HG03354 (cell line): ENCODE measurements at regions not wholly inside any gene's neighbourhood (a gene's known extent, or its start where the extent isn't known, plus 50 kb on each side); places are given as distances from the start of the nearest gene placed in this dataset.
A peak's percentile ranks its signal among the peaks of the same experiment; 100 is the strongest.

Source experiments
- ATAC-seq: cut with Tn5 transposase; IDR thresholded peaks from one replicate; pipeline ENCODE4 v1.9.1; 2021; ENCODE audit warnings: mild to moderate bottlenecking; ENCODE audit not compliant: unreplicated experiment, poor library complexity, severe bottlenecking

DNA sequence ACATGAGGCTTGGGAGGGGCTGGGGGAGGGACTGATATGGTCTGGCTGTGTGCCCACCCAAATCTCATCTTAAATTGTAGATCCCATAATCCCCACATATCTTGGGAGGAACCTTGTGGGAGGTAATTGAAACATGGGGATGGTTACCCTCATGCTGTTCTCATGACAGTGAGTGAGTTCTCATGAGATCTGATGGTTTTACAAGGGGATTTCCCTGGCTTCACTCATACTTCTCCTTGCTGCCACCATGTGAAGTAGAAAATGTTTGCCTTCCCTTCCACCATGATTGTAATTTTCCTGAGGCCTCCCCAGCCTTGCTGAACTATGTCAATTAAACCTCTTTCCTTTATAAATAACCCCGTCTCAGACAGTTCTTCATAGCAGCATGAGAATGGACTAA is 362.9 kb downstream of the PCNX1 start:
- no peak for ATAC-seq

DNA sequence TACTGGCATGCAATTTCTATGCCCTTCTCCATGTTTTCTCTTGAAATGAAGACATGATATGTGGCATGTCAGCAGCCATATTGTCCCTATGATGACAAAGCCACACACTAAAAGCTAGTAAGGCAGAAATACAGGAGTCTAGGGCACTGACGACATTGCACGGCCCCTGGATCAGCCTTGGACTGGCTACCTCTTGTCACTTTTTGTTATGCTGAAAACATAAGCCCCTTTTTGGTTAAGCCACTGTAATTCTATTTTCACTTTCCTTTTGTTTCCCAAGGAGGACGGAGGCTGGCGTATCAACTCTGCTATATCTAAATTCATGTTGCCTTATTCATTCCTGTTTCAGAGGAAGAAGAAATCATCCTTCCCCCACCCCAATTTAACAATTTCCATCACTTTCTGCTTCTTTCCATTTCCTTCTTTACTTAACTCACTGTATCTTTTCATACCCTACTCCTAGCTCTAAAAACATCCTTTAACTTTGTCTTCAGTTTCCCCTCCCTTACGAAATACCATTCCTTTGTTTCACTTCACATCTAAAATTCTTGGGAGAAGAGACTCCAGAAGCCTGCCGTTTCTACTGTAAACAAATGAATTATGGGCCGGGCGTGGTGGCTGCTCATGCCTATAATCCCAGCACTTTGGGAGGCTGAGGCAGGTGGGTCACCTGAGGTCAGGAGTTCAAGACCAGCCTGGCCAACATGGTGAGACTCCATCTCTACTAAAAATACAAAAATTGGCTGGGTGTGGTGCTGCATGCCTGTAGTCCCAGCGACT is 364.1 kb downstream of the PCNX1 start:
- no peak for ATAC-seq

DNA sequence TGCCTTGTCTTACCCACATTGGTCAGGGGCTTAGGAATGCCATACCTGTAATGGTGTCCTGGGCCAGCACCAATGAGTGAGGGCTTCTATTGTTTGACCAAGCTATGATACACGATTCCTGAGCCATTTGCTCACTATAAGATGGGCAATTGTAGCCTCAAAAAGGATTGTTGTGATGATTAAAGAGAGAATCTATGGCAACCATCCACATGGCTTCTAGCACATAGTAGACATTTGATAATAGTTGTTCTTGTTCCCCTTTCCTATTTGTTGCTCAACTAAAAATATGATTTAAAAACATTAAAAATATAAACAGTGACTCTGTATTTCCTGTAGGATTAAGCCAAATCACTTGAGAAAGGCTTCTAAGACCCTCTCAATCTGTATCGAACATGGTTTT is 366.1 kb downstream of the PCNX1 start:
- ATAC-seq = no peak

DNA sequence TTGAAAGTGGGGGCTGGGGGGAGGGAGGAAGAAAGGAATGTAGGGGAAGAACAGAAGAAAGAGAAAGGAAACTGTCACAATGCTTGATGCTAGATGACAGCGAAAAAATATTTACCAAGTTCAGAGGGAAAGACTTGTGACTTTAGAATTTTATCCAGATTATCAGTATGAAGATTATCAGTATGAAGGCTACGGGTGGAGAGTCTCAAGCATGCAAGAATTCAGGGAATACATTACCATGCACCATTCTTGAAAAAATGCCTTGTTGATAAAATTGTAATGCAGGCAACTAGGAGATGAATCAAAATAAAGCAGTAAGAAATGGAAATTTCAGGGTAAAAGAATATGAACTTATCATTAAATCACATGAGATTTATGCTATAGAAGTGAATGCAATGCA is 376.8 kb downstream of the PCNX1 start:
- no peak for ATAC-seq

DNA sequence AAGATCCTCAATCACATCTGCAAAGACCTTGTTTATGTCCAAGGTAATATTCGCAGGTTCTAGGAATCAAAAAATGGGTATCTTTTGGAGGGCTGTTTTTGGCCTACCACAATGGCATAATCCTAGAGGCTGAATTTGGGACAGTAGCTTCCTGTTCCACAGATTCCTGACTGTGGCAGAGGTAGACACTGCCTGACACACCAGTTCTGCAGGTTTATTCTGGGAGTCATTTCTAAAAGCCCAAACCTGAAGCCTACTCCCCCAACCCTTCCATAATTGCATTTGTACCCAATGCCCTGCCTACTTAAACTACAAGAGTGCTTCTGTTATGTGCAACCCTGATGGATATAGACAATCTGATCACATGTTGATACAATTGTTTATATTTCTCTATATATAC is 378.9 kb downstream of the PCNX1 start:
- ATAC-seq = no peak

DNA sequence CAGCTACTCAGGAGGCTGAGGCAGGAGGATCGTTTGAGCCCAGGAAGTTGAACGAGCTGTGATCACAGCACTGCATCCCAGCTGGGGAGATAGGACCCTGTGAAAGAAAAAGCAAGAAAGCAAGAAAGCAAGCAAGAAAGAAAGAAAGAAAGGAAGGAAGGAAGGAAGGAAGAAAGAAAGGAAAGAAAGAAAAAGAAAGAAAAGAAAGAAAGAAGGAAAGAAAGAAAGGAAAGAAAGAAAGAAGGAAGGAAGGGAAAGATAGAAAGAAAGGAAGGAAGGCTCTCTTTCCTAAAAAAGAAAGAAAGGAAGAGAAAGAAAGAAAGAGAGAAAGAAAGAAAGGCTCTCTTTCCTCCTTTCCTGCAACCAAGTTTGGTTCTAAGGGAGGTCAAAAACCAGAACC is 380.3 kb downstream of the PCNX1 start:
- no peak for ATAC-seq

DNA sequence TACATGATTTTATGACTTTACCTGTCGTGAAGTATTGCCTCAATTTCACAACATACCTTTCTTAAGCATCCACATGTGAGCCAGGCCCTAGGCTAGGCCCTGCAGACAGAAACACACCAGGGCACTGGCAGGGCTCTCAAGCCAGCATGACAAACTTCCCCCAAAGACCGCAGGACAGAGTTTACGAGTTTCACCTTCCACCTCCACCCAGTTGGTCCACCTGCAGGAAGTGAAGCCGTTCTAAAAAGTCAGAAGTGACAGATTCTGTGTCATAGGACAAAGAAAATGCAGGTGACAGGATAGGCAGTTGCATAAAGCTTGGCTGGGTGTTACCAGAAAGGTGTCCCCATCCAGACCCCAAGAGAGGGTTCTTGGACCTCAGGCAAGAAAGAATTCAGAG is 382.3 kb downstream of the PCNX1 start:
- peak; percentile 52 for ATAC-seq

DNA sequence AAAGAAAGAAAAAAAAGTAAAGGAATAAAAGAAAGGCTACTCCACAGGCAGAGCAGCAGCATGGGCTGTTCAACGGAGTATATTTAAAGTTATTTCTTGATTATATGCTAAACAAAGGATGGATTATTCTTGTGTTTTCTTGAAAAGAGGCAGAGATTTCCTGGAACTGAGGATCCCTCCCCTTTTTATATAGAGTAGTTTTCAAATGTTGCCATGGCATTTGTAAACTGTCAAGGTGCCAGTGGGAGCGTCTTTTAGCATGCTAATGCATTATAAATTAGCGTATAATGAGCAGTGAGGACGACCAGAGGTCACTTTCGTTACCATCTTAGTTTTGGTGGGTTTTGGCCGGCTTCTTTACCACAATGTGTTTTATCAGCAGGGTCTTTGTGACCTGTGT is 383.0 kb downstream of the PCNX1 start:
- ATAC-seq = no peak

DNA sequence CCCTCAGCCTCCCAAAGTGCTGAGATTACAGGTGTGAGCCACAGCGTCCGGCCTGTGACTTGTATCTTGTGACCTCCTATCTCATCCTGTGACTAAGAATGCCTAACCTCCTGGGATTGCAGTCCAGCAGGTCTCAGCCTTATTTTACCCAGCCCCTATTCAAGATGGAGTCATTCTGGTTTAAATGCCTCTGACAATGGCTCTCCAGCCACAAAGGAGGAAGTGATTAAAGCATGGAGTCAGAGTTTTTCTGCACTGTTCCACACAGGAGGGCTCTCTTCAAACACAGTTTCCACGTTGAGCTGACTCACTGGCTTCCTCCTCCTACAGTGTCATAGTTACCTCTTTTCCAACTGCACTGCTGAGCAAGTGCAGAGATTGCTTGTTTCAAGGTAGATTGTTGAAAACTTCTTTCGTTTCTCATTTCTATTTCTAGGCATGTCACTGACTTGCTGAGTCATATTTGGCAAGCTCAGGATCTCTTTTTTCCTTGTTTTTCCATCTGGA is 383.8 kb downstream of the PCNX1 start:
- no peak for ATAC-seq

DNA sequence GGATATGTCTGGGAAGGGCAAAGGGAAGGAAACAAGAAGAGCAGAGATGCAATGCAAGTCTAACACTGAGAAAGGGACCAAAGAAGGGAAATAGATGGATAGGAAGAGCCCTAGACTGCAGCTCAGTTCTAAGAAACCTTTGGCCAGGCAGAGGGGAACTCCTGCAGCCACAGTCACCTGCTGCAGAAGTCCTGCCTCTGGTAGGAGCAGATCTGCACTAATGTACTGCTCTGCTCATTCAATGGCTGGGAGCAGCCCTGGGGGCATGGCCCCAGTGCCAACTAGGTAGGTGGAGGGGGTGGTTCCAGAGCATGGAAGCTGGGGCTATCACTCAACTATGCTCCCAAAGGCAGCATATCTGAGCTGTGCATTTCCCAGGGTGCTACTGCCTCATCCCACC is 388.9 kb downstream of the PCNX1 start:
- ATAC-seq = no peak

DNA sequence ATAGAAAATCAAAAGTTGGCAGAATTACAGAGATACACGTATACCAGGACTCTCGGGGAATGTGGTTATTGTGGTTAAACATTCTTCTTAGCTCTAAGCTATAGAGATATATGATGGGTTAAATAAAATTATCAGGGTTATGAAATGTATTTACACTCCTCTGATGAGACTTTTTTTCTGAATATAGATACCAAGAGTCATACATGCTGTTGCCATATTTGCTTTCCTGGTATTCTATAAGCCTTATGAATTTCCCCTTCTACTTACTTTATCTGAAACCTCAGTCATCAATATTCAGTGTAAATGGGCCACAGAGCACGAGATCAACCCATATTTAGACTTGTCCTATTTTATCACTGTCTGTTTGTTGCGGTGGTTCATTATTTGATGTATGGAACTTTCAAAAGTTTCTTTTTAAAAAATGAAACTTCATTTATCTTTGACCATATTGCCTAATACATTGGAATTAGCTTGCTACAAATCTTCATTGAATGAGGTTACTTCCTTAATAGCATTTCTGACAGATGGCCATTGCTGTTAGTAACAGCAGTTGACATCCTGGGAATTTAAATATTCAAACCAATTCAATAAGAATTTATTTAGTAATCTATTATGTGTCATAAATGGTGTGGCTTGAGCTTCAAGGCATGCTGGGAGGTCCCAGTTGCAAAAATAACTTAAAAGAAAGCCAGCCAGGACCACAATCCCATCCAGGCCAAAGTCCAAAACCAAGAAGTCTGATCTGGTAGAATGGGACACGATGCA is 393.5 kb downstream of the PCNX1 start:
- no peak for ATAC-seq

DNA sequence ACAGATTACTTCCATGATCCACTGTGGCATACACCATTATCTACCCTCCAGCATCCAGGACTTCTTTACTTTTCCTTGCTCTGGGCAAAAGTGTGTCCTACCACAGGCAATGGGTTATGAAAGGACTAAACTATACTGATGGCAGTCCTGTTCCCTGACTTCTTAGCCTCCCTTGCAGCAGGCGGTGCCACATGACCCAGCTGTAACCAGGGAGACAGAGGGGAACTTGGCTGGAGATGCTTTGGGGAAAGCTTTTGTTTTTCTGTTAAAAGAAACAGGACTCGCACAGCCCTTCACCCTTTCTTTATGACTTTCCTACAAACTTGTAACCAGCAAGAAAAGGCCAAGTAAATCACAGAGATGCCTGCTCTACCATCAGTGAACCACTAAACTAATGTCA is 394.4 kb downstream of the PCNX1 start:
- no peak for ATAC-seq

DNA sequence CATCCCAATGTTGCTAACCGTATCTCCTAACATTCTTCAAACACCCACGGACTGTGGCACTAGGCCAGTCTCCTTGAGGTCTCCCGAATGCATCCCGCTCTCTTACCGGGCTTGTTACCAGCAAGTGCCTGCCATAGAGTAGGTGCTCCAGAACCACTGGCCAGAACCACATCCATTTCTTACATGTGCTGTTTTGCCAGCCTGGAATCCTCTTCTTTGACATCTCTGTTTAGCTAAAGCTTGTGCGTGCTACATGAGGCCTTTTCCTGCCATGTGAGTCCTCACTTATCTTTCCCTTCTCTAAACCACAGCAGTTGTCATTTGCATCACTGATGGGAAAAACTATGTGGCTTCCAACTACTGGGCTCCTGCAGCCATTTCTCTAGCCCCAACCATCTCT is 397.4 kb downstream of the PCNX1 start:
- no peak for ATAC-seq

DNA sequence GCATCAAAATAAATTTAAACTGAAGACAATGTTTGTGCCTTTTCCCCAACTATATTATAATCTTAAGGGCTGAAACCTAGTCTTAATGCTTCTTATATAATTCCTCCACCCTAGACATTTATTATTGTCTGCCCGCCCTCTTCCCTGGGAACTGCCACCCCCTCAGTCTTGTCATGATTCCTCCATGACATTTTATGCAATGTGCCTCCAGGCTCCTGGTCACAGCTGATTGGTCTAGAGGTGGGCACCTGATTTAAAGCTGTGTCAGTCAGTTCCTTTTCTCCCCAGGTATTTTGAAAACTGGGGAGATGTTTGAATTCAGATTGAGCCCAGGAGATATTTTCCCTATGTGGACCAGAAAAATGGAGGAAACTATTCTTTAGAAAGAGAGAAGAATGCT is 401.4 kb downstream of the PCNX1 start:
- no peak for ATAC-seq

DNA sequence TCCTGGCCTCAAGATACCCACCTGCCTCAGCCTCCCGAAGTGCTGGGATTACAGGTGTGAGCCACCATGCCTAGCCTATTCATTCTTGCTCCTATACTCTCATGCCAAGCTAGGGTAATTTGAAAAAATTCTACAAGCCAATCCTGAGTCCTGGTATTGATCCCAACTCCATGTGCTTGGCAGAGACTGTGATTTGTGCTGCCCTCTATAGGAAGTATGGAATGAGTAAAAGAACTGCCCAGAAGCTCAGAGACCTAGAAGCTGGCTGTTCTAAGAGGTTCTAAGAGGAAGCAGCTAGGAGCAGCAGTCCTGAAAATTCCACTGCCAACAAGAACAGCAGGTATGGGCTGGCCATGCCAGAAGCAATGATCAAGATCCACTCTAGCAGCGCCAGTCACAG is 402.5 kb downstream of the PCNX1 start:
- ATAC-seq = no peak

DNA sequence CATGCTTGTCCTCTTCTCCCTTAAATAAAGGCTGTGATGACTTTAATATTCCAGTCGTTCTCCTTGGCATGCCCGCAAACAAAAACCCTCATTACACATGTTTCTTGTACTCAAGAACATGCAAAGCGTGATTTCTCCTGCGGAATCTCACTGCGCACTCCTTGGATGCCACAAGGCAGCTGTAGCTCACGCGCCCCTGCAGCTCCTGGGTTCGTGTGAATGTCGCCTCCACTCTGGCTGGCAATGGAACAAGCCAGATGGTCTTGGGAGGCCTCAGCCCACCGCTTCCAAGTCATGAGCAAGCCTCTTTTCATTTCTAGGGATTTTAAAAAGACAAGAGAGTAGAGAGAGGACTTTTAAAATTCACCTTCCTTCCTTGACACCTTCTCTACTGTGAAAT is 403.8 kb downstream of the PCNX1 start:
- no peak for ATAC-seq

DNA sequence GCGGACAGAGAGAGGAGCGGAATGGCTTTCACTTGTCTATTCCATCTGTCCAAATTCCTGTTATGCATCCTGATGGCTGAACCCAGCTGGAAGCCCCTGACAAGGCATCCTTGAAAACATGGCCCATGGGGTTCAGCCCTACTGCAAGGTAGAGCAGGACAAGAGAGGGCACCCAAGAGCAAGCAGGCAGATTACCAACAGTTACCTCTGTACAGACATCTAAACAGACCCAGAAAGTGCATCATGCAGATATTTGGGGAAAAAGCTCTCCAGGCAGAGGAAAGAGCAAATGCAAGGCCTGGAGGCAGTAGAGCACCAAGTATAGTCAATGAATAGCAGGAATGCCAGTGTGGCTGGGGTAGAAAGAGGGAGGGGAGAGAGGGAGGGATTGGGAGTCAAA is 407.5 kb downstream of the PCNX1 start:
- no peak for ATAC-seq

DNA sequence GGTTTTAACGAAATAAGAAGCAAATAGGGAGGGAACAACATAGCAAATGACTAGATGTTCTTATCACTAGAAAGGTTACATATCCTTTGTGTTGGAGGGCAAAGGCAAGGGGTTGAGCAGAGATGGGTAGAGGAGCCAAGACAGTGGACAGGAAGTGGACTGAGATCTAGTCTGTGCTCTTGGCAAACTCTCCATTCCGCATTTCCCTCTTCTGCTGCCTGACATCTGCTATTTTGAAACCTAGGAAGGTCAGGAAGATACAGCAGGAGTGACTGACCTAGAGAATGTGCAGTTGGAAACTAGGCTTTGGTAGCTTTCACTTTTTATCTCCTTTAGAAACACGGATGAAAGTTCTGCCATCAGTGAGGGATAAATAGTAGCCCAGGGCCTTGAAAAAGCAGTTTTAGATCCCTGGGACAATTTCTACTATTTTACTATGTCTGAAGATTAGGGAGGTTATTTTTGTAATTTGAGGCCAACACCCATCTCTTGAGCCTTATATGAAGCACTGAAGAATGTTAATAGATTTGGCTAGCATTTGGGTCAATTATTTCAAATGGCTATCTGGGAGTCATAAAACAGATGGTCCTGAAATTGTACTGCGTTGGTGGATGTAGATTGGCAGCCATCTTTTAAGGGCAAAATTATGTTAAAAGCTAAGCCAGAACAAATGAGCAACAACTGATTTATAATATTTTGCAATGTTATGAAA is 410.3 kb downstream of the PCNX1 start:
- no peak for ATAC-seq

DNA sequence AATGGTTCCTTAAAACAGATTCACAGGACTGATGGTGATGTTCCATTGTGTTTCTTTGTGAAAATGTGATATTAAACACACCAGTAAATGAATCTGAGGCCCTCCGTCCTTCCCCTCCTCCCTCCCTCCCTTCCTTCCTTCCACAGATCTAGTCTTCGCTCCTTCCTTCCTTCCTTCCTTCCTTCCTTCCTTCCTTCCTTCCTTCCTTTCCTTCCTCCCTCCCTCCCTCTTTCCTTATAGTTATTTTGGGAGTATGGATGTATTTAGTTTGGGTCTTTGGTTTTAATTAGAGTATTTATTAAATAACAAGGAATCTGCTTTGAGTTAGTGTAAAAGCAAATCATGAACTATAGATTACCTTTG is 410.8 kb downstream of the PCNX1 start:
- ATAC-seq = no peak

DNA sequence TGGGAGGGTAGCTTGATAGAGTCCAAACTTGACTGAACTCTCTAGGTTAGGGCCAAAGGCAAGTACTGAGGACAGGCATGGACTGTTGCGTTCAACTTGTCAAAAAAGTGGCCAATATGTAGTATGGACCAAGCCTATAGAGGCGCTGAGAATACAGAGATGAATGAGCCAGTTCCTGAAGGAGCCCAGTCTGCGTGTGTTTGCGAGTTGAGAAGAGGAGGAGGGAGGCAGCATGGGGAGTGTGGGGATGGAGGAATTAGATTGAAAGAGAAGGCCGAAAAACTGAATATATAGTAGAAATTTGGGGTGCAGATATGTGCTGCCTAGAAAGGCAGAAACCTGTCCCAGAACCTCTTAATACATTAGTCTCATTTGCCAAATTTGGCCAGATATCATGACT is 412.4 kb downstream of the PCNX1 start:
- peak; percentile 13 for ATAC-seq
